Endothelial cell of umbilical vein (primary cell): ENCODE measurements at regions not wholly inside any gene's neighbourhood (a gene's known extent, or its start where the extent isn't known, plus 50 kb on each side); places are given as distances from the start of the nearest gene placed in this dataset.

Source experiments
- EZH2 ChIP-seq: IDR thresholded peaks from 2 replicates; pipeline ENCODE4 v1.6.1; 2012; ENCODE audit warnings: borderline replicate concordance, low read depth, mild to moderate bottlenecking, moderate library complexity, low read length, inconsistent platforms; ENCODE audit not compliant: severe bottlenecking
- FOS ChIP-seq: IDR thresholded peaks from 2 replicates; pipeline ENCODE4 v1.6.1; 2011; ENCODE audit warnings: mild to moderate bottlenecking, low read length, moderate library complexity, borderline replicate concordance; ENCODE audit not compliant: insufficient read depth
- JUN ChIP-seq: IDR thresholded peaks from 2 replicates; pipeline ENCODE4 v1.6.1; 2011; ENCODE audit warnings: borderline replicate concordance, low read depth; ENCODE audit not compliant: insufficient read length, insufficient read depth
- POLR2A ChIP-seq: IDR thresholded peaks from 2 replicates; pipeline ENCODE4 v1.6.1; 2012; ENCODE audit warnings: low read depth, mild to moderate bottlenecking, control low read depth, low read length
- TF ChIP-seq, protein P1 (sequence below), 2 donors: IDR thresholded peaks; 1 replicate in 1 of 2; 2 replicates in 1 of 2; pipeline ENCODE4 v1.5.1; 2011; ENCODE audit warnings: low read length in 2 of 2, mild to moderate bottlenecking in 2 of 2, moderate library complexity in 2 of 2, control low read depth in 1 of 2, inconsistent platforms in 1 of 2, low read depth in 1 of 2; ENCODE audit not compliant: insufficient read depth in 1 of 2; ENCODE audit errors: extremely low read depth in 1 of 2

DNA sequence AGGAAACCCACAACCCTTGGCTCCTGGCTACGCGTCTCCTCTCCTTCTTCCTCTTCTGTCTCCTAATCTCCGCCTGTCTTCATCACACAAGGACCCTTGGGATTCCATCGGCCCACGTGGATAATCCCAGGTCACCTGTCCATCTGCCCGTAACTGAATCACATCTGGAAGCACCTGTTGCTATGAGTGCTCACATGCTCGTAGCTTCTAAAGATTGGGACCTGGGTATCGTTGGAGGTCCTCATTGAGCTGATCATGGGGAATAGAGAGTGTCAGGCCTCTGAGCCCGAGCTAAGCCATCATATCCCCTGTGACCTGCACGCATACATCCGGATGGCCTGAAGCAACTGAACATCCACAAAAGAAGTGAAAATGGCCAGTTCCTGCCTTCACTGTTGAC lies 175.4 kb downstream of the SHOX start:
- TF ChIP-seq, protein P1, sequence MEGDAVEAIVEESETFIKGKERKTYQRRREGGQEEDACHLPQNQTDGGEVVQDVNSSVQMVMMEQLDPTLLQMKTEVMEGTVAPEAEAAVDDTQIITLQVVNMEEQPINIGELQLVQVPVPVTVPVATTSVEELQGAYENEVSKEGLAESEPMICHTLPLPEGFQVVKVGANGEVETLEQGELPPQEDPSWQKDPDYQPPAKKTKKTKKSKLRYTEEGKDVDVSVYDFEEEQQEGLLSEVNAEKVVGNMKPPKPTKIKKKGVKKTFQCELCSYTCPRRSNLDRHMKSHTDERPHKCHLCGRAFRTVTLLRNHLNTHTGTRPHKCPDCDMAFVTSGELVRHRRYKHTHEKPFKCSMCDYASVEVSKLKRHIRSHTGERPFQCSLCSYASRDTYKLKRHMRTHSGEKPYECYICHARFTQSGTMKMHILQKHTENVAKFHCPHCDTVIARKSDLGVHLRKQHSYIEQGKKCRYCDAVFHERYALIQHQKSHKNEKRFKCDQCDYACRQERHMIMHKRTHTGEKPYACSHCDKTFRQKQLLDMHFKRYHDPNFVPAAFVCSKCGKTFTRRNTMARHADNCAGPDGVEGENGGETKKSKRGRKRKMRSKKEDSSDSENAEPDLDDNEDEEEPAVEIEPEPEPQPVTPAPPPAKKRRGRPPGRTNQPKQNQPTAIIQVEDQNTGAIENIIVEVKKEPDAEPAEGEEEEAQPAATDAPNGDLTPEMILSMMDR (IDR thresholded peaks at IDR 0.05; ENCODE audit: extremely low read depth in 1 of 2, insufficient read depth in 1 of 2, low read depth in 1 of 2, low read length in 2 of 2), result no peak
- no peak for TF ChIP-seq EZH2
- TF ChIP-seq POLR2A, result no peak
- TF ChIP-seq FOS, result no peak
- TF ChIP-seq JUN, result no peak
